ENCODE measurements at regions not wholly inside any gene's neighbourhood (a gene's known extent, or its start where the extent isn't known, plus 50 kb on each side); places are given as distances from the start of the nearest gene placed in this dataset.

DNA sequence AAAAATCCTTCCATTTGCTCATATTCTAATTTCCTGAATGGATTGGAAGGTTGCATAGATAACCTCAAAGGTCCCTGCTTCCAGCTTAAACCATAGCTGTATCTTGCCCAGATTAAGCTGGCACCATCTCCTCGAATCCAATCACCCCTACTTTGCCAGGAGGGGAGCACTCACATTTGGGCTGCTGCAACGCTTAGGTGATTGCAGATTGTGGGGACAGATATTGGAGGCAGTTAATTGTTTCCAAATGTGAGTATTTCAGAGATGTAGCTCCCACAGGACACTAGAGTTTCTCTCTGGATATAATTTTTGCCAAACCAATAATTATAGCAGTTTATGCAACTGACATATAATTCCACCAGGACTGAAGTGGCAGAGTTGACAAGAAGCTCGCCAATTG lies 53.5 kb upstream of the ACSL1 start:
- DNase-seq, result no peak

DNA sequence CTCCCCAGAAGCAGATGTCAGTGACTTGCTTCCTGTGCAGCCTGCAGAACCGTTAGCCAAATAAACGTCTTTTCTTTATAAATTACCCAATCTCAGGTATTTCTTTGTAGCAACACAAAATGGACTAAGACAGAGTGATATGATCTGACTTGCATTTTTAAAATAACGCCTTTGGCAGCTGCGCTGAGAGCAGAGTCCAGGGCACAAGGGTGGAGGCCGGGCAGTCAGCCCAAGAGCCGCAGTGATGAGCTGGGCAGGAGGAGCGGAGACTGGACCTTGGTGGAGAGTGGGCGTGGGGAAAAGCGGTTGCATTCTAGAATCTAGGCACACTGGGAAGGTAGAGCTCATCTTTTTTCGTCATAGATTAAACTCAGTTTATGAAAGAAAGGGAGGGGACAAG lies 56.5 kb upstream of the ACSL1 start:
- no peak for DNase-seq

DNA sequence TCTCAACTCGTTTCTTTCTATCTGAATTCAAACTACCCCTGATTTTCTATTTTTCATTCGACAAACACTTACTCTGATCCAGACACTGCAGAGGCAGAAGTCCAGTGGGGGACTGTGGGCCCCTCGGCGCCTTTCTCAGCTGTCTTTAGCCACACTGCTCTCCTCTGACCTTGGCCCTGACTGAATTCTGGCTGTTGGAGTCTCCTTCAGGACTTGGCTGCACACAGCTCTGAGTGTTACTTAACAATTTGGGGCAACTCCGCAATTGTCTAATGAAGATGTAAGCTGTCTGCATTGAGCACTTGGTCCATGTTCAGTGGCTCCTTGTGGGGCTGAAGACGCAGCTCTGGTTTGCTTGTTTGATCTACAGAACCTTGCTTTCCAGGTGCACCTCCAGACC lies 57.3 kb upstream of the ACSL1 start:
- no peak for DNase-seq

DNA sequence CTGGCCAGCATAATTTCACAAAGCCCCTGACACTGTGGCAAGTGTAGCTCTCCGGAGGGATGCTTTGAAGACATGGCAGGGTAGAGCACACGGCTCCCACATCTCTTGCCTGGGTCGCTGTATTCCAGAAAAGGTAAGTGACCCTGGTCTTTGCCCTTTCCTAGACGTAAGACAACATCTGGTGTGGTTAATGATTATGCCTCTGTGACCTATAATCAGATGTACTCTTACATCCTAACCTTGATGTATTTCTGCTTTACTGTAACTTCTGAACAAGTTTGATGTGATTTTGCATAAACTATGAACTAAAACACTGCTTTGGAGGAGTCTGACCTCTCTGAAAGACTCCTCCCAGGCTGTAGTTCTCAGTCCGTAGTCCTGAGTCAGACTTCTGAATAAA lies 59.1 kb upstream of the ACSL1 start:
- no peak for DNase-seq

DNA sequence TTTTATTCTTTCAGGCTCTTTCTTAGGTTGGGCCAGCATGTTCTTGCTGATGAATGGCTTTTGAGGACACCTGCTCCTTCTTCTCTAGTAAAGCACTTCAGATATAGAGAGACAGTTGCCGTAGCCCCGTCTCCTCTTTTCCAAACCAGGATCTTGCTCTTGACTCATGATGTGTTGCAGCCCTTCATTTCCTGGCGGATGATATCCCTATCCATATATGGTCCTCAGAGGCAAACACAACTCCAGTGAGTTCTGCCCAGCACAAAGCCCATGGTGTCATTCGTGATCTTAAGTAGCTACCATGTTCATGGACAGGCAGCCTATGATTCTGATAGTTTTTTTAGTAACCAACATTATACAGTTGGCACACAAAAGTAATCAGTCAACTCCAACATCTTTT lies 59.8 kb upstream of the ACSL1 start:
- DNase-seq, result no peak

DNA sequence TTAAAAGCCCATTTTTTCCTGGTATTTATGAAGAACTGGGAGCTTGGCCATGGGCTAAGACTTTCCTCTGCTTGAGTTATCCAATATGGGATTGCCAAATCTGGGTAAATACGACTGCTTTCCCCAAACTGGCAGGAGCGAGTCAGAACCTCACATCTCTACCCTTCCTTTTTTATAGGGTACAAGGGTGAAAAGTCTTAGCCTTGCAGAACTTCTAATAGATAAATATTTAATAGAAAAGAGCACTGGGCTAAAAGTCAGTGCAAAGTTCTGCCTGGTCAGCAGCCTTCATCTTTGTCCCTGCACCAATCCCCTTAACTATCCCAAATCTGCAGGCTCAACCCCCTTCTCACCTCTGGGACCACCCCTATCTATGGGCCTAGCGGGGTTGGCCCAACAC lies 61.6 kb upstream of the ACSL1 start:
- DNase-seq, result no peak

DNA sequence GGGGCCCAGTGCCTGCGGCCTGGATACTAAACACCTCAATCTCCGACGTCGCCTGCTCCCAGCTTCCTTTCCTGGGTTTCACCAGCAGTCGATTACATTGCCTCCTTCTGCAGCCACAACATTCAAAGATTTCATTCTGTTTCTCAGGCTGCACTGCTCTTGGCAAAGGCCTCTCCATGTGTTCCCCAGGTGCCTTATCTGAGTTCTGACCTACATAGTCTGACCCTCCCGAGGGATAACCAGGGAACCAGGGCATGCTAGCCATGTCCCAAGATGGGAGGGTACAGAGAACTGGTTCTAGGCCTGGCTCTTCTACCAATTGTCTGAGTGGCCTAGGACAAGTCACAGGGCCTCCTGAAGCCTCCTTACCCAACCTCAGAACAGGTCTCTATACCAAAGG lies 62.2 kb upstream of the ACSL1 start:
- DNase-seq, result no peak

DNA sequence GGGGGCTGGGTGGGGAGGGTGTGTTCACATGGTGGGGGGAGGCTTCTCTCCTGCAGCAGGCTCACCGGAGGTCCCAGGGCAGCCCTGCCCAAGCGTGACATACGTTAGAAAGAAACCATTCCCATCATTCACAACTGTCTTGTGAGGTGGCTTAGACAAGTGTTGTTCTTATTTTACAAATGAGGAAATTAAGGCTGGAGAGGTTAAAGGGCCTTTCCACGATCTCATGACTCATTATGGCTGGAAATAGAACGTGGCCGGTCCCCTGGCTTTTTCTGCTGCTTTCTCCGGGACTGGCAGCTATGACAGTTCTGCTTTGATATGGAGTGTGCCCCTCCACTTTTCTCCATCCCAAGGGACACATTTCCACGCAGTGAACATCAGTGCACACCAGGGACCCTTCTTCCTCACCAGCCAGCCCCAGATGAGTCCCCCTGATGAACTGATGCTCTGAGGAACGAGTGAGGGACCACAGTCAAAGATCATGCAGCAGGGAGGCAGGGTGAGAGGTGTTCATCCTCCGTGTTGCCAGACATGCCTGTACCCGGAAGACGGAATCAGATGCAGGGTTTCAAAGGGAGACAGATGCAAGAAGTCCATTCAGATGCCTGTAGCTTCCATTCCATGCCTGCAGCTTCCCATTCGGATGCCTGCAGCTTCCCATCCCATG lies 64.0 kb upstream of the ACSL1 start:
- no peak for DNase-seq

DNA sequence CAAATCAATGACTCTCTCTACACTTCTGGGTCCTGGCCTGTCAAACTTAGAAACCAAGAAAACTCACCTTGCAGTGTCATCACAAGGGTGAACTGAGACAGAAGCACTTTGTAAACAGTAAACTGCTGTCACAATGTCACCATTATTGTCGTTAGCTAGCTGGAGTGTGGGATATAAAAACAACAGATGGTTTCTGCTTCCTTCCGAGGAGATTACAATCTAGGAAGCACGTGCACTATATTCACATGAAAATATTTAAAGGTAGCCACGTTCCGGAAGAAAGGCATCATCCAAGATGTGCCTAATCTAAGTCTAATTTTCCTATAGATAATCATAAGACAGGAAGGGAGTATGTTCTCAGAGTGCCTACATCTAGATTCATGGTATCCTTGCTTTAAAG lies 64.7 kb upstream of the ACSL1 start:
- no peak for DNase-seq

DNA sequence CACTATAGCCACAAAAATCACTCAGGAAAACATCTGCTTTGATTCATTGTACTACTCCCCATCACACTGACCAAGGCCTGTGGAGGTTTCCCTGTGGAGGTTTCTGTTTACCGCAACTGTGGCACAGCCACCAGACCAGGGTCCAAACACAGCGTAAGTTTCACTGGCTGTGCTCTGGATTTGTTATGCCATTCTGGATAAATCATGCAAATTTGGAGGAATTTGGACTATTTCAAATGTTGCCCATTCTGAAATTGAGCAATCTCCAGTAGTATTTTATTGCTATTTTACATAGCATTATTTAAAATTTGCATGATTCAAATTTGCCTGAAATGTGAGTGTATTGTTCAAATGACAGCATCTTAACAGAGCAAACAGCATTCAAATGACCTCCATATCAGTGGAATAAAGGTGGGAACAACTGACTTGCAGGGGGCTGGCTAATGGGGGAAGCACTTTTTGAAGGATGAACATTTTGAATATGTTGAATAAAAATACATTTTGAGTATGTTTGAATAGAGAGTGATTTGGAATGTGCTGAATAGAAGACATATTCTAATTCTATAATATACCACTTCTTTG lies 66.1 kb upstream of the ACSL1 start:
- no peak for DNase-seq

DNA sequence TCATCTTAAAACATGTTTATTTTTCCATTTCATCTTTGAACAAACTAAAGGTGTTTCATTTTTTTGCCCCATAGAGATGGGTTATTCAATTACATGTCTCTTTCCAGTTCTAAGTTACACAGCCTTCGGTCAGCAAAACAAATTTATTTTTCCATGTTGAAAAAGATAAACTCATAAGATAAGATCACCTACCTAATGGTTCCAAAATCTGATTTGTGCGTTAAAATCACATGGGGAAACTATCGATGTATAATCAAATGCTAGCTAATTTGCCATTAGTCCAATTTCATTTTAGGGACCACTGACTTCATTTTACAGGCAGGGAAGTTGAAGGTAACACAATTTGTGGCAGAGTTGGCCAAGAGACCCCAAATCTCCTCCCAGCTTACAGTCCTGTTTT lies 67.2 kb upstream of the ACSL1 start:
- no peak for DNase-seq

DNA sequence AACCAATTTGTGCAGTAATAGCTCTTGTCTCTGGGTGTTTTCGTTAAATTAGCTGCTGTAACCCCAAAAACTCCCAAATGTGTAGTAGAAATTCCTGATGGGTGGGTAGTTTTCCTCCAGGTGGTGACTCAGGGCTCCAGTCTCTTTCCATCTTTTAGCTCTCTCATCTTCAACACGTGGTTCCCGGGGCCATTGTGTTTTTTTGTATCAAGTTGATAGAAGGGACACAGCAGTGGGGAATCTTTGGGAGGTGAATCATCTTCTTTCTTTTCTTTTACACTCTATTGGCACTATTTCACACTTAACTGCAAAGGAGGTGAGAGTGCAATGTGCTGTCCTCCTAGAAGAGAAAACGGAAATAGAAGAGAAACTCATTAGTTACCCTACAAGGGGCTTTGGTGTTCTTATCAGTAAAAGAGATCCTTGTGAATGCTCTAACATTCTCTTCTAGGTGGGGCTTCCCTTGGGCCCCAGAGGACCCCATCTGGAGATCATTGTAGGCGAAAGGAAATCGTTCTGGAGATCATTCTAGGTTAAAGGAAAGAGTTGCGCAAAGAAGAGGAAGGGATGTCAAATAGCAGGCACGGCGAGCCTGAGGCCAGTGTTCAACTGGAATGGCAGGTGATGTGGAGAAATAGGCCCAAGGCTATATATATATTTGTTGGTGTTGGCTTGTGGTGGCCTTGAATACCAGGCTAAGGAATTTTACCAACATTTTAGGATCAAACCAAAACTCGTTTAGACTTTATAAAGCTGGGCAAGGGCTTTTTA lies 68.2 kb upstream of the ACSL1 start:
- no peak for DNase-seq

DNA sequence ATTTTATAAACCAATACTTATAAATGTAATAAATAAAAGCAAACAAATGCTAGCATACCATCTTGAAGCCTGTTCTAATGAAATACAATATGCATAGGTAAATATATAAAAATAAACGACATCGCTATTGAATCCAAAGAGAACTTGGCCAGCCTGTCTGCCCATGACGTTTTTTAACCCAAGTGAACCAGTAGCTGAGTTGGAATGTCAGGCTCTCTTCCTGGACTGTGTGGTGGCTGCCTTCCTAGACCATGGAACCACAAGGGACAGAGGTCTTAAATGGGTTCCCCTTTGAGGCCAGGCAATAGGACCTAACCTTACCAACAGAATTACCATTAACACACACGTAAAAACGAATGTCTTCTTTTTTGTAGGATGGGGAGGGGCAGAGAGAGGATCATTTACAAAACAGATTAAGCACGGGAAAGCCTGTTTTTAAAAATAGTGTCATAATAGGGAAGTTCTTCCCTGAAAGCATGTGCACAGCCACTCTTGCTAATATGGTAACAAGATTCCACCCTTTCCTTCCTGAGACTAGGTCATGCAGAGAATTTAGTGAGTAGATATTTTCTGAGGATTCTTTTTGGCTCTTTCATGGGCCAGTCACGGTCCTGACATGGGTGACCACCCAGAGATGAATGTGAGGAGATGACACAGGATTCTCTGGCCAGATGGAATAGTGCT lies 69.4 kb upstream of the ACSL1 start:
- no peak for DNase-seq

DNA sequence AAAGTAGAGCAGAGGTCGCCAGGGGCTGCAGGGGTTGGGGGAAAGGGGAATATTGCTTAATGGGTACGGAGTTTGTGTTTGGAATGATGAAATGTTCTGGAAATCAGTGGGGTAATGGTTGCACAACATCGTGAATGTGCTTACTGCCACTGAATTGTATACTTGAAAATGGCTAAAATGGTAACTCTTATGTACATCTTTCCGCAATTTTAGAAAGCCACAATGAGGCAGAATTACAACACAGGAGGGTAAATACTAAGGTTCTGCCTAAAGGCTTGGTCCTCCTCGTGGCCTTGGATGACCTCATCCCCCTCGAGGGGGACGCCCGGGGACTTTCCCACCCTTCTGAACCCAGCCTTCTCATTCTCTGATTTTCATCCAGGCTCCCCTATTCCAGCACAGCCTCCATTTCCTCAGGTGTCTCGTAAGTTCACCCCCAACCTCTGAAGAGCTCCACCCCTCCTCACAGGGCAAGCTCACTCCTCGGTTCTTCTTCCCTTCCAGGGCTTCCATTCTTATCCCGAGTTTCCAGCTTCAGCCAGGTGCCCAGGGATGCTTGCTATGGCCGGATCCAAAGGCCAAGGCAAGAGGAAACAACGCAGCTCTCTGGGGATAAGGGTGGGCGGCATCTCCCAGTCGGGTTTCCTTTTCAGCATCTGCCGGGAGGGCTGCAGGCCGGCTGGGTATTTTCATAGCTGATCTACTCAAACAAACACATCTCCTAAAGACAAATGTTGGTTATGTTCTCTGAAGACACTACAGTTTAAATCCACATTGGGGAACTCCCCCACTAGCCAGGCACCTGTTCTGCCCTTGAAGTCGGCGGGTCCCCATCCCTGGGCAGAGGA lies 71.3 kb upstream of the ACSL1 start:
- DNase-seq, result no peak

DNA sequence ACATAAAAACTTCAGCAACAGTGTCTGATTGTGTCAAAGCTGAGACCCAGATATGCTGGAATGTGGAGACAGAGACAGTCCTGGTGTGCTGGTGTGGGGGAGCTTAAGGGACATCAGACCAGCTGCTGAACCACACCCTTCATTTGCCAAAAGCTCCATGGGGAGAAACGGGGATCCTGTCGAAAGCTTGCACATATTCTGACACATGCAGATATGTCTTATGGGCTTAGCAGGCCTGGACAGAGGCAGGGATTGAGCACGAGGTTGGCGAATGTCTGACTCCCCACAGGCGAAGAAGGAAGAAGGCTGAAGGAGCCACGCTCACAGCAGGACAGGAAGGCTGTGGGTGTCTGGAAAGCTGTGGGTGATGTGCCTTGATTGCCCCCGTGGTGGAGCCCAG lies 72.1 kb upstream of the ACSL1 start:
- DNase-seq, result no peak

DNA sequence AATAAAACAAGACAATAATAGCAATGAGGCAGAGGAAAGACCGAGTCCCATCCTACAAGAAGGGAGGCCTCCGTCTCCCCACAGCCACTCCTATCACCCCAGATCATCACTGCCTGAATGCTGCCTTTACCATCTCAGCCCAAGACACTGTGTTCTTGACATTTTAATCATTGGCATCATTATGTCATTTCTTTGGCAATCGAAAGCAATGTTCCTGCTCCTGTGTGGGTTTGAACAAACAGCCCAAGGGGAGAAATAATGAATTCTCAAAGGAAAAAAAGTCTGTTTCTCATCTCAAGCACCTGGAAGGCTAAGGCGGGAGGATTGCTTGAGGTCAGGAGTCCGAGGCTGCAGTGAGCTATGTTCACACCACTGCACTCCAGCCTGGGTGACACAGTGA lies 73.0 kb upstream of the ACSL1 start:
- DNase-seq, result no peak

DNA sequence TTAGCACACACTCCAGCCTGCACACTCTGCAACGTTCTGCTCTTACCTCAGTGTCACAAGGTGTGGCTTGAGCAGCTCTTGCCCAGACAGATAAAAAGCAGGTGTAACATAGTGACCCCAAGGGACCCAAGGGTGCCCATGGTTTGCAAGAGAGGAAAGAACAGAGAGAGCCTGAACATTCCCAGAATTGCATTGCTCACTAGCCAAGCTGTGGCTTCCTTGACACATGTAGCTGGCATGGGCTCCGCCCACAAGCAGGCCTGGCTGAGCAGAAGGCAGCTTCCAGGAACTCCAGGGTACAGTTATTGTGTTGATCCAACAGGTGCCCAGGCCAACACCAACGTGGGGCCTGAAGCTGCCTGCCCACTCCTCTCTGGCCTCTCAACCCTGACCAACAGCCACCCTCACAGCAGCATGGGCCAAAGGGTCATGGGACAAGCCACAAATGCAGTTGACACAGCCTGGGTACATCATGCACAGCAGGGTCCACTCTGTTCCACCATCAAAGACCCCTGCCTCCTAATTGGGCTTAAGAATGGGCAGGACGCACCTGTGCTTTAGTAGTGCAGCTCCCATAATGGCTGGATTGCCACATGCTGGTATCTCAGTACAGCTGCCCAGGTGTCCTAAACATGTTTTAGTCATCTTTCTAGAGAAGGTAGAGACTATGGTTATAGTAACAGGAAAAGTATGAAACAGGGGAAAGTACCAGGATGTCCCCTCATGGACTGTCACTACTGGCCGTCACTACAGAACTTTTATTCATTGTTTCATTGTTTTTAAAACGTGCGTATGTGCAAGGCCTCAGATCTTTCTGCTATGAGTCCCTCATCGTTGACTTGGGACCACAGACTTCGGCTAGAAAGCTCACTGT lies 73.7 kb upstream of the ACSL1 start:
- no peak for DNase-seq

DNA sequence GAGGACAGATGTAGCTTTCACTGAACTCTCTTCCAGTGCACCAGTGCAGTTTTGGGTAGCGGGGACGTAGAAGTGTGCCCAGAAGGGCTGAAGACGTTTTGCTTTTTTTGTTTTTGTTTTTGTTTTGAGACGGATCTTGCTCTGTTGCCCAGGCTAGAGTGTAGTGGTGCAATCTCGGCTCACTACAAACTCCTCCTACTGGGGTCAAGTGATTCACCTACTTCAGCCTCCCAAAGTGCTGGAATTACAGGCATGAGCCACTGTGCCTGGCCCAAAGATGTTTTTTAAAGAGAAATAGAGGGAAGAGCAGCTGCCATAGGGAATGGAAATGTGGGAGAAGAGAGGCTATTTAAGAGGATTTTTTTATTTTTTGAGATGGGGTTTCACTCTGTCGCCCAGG lies 74.4 kb upstream of the ACSL1 start:
- no peak for DNase-seq

DNA sequence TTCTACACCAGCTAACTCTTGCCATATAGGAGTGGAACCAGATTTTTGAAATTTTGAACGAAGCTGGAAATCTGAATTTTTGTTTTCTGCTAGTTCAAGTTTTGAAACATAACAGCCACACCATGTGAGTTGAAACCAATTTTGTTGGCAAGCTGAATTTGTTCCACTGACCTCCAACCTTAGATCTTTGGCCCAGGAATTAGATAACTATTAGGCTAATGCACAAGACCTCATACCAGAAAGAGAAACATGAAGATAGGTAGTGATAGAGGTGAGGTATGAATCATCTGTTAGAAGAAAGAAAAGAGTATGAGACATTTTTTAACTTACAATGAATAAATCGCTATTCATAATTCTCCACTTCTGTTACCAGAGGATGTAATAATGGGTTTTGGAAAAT lies 76.8 kb upstream of the ACSL1 start:
- DNase-seq, result no peak

DNA sequence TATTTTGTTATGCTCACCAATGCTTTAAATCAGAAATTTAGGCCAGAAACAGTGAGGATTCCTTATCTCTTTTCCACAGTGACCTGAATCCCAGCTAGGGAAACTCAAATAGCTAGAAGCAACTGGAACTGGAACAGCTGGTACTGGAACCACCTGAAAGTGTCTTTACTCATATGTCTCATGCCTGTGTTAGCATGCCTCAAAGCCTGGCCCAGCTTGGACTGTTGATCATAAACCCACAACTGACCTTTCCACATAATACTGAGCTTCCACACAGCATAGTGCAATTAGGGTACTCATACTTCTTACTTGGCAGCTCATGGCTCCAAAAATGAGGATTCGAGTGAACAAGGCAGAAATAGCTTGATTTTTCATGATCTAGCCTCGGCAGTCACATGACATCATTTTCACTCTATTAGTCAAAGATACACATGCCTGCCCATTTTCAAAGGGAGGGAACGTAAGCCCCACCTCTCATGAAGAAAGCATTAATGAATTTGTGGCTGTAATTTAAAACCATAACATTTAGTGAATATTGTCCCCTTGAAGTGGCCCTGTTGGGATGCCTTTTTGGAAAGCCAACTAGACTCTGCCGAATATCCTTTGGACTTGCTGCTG lies 80.8 kb upstream of the ACSL1 start:
- DNase-seq, result no peak

DNA sequence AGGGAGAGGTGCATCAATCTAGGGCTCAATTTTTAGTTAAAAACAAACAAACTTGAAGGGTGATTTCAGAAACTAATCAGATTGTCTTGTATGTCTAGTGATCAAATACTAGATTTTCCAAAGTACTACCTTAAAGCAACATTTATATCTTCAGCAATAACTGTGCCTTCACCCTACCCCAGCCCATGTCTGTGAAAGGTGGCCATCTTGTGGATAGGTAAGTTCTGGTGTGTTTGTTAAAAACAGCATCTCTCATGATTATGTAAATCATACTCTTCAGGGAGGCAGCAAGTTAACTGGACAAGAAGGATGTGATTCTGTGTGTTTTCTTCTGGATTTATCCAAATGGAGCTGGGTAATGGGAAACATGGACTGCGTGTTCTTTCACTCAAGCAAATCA lies 81.4 kb upstream of the ACSL1 start:
- DNase-seq, result no peak

DNA sequence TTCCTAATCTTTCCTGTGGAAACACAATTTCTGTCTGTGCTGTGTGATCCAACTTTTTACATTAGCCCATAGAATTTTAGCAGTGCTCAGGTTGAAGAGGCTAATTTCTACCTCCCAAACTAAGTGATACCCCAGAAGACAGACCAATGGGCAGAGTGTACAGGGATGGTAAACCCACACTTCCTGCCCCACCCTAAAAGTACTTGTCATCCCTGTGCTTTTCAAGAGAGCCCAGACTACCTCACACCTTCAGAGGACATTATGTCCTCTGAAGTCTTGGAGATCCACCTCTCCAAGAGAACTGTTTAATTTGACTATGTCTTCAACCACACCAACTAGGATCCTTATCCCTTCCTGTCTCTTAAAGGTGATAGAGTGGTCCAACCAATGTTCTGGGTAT lies 82.0 kb upstream of the ACSL1 start:
- DNase-seq, result no peak
